ENCODE measurements at regions not wholly inside any gene's neighbourhood (a gene's known extent, or its start where the extent isn't known, plus 50 kb on each side); places are given as distances from the start of the nearest gene placed in this dataset.

DNA sequence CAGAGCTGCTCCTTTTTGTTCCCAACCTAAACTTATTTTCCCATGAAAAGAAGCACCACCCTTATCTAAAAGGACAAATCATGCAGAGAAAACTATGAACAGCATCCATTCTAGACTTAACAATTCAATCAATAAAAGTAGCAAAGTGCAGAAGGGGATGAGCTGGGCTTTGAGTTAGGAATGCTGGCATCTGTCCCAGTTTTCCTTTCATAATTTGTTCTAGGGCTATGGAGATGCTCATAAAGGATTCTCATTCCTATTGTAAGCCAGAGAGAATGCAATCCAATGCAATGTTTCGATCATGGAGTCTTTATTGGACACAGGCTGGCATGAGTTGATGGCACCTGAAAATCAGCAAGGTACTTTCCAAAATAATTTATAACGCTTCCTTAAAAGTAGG, 330.6 kb downstream of the VPS13C start:
- TF ChIP-seq, protein P1, sequence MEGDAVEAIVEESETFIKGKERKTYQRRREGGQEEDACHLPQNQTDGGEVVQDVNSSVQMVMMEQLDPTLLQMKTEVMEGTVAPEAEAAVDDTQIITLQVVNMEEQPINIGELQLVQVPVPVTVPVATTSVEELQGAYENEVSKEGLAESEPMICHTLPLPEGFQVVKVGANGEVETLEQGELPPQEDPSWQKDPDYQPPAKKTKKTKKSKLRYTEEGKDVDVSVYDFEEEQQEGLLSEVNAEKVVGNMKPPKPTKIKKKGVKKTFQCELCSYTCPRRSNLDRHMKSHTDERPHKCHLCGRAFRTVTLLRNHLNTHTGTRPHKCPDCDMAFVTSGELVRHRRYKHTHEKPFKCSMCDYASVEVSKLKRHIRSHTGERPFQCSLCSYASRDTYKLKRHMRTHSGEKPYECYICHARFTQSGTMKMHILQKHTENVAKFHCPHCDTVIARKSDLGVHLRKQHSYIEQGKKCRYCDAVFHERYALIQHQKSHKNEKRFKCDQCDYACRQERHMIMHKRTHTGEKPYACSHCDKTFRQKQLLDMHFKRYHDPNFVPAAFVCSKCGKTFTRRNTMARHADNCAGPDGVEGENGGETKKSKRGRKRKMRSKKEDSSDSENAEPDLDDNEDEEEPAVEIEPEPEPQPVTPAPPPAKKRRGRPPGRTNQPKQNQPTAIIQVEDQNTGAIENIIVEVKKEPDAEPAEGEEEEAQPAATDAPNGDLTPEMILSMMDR (IDR thresholded peaks at IDR 0.05; ENCODE audit: insufficient read depth, low read depth, low read length), result no peak
- ChIA-PET POLR2A (no interaction called here), CTCF (no interaction called here)
- H3K36me3 ChIP-seq (ENCODE audit: control insufficient read depth, insufficient read depth, low read length), result no peaks in the 10 kb centered on the region
- no peaks in the 10 kb centered on the region for H3K27me3 ChIP-seq (ENCODE audit: control insufficient read depth, insufficient read depth, low read length)
- no peak for DNase-seq (ENCODE audit: low read depth)
- no peak overlapping the region for H3K4me3 ChIP-seq (ENCODE audit: low read depth, low read length)

DNA sequence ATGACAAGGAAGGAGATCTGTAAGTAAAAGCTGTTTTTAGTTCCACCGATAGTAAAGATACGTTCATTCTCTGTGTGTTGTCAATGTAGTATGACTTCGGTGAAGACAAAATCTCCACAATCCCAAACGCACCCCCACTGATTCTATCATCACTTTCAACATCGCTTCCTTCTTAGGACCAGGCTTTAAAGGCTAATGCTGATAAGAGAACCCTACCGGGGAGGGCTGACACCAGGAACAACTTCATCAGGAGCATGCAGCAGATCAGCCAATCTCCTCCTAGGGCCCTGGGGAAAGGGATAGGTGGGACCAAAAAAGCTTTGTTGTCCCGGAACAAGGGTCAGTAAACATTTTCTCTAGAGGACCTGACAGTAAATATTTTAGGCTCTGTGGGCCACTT, 334.1 kb downstream of the VPS13C start:
- ChIA-PET POLR2A (no interaction called here), CTCF (no interaction called here)
- no peak for DNase-seq (ENCODE audit: low read depth)
- H3K4me3 ChIP-seq (ENCODE audit: low read depth, low read length), result no peak overlapping the region
- no peaks in the 10 kb centered on the region for H3K36me3 ChIP-seq (ENCODE audit: control insufficient read depth, insufficient read depth, low read length)
- TF ChIP-seq, protein P1 (IDR thresholded peaks at IDR 0.05; ENCODE audit: insufficient read depth, low read depth, low read length), result no peak
- H3K27me3 ChIP-seq (ENCODE audit: control insufficient read depth, insufficient read depth, low read length), result no peaks in the 10 kb centered on the region

DNA sequence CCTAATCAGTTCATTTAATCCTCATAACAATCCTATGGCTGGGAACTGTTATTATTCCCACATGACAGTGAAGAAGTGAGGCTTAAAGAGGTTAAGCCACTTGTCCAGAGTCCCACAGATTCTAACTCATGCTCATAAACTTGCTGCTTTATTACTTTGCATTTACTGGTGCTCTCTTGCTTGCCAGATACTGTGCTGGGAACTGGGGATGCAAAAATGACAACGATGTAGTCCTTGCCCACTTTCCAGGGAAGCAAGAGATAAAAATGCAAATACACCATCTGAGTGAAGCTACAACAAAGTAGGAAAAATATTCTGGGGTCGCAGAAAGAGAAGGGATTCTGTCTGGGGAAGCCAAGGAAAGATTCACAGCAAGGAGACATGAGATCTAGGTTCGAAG, 335.0 kb downstream of the VPS13C start:
- no peaks in the 10 kb centered on the region for H3K27me3 ChIP-seq (ENCODE audit: control insufficient read depth, insufficient read depth, low read length)
- ChIA-PET CTCF (no interaction called here), POLR2A (no interaction called here)
- no peaks in the 10 kb centered on the region for H3K36me3 ChIP-seq (ENCODE audit: control insufficient read depth, insufficient read depth, low read length)
- no peak overlapping the region for H3K4me3 ChIP-seq (ENCODE audit: low read depth, low read length)
- no peak for DNase-seq (ENCODE audit: low read depth)
- TF ChIP-seq, protein P1 (IDR thresholded peaks at IDR 0.05; ENCODE audit: insufficient read depth, low read depth, low read length), result no peak

DNA sequence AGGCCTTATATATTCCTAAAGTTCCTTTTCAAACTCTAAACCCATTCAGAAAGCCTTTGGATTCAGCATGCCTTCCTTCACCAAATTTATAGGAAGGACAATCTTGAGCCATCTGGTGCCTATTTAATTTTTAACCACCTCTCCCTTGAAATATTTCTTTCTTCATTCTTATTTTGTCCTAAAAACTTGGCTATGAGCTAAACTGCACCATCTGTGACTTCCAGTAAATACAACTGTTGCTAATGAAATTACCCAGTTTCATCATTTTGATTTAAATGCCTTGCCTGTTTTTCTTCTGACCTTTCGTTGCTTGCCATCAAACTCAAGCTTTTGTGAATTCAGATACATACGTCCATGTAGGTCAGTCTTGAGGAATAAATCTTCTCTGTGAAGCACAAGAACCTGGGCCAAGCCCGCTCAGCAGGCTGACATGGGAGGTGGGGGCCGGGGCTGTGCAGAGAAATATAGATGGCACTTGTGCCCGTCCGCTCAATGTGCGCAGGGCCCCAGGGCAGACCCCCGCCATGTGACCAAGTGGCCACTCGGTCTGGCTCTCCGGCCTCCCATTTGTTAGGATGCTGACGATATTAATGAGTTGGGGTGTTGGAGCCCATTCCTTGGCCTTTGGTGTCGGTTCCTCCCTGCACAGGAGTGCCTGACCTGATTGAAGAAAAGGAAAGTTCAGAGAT, 335.9 kb downstream of the VPS13C start:
- no peak for DNase-seq (ENCODE audit: low read depth)
- Histone ChIP-seq H3K27me3 (ENCODE audit: control insufficient read depth, insufficient read depth, low read length) (no peaks in the 10 kb centered on the region), H3K36me3 (ENCODE audit: control insufficient read depth, insufficient read depth, low read length) (no peaks in the 10 kb centered on the region), H3K4me3 (ENCODE audit: low read depth, low read length) (no peak overlapping the region)
- ChIA-PET CTCF (interaction anchor here (1.0 kb wide), 1 partner anchor 71 kb away, joined by 4 read pairs; no protein-coding TSS in a partner anchor), POLR2A (no interaction called here)
- TF ChIP-seq, protein P1 (IDR thresholded peaks at IDR 0.05; ENCODE audit: insufficient read depth, low read depth, low read length), result no peak

DNA sequence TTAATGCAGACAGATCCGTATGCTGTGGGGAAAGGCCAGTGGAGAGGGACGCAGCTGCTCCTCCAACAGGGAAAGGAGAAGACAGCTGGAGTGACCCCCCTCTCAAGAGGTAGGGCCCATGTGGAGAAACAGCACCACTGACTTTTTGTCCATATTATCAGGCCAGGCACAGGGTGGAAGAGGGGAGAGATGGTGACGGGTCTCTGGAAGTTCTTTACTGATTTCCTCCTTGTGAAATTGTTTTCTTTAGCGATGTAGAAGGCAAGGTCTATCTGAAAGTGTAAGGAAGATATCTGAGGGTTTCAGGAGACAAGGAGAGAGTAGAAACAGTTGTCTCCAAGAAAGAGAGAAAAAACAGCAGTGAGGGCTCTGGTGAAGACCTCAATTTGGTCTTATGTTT, 338.8 kb downstream of the VPS13C start:
- CTCF ChIA-PET, result interaction anchor here (0.6 kb wide), 1 partner anchor 937 kb away, joined by 3 read pairs; no protein-coding TSS in a partner anchor
- TF ChIP-seq, protein P1 (IDR thresholded peaks at IDR 0.05; ENCODE audit: insufficient read depth, low read depth, low read length), result no peak
- POLR2A ChIA-PET, result no interaction called here

More for the DNA sequence above, 338.8 kb downstream of the VPS13C start:
- Histone ChIP-seq H3K27me3 (ENCODE audit: control insufficient read depth, insufficient read depth, low read length) (no peaks in the 10 kb centered on the region), H3K36me3 (ENCODE audit: control insufficient read depth, insufficient read depth, low read length) (no peaks in the 10 kb centered on the region), H3K4me3 (ENCODE audit: low read depth, low read length) (no peak overlapping the region)
- DNase-seq (ENCODE audit: low read depth), result no peak

Measured in BJ (cell line).